SK-N-SH treated with all-trans-retinoic acid at 6 μM for 48 hours (cell line): ENCODE measurements at regions not wholly inside any gene's neighbourhood (a gene's known extent, or its start where the extent isn't known, plus 50 kb on each side); places are given as distances from the start of the nearest gene placed in this dataset.

Source experiments
- ARNTL ChIP-seq: fragments of 450-650 bp; formaldehyde crosslinking; IDR thresholded peaks from 2 replicates; pipeline ENCODE4 v1.5.0; 2020; ENCODE audit warnings: low read depth, mild to moderate bottlenecking, moderate library complexity, borderline replicate concordance
- ESRRG ChIP-seq: fragments of 250-450 bp; sonication (Bioruptor Pico); IDR thresholded peaks from 2 replicates; pipeline ENCODE4 v1.6.1; 2021; ENCODE audit warnings: mild to moderate bottlenecking
- ISL1 ChIP-seq: fragments of 250-450 bp; sonication (Bioruptor Pico); IDR thresholded peaks from 2 replicates; pipeline ENCODE4 v2.1.2; 2022; ENCODE audit warnings: mild to moderate bottlenecking, moderate library complexity
- OSR1 ChIP-seq: fragments of 250-450 bp; sonication (Bioruptor Pico); IDR thresholded peaks from 2 replicates; pipeline ENCODE4 v1.8.0; 2022; ENCODE audit warnings: moderate library complexity, mild to moderate bottlenecking, inconsistent platforms
- TCF4 ChIP-seq: fragments of 250-450 bp; sonication (Bioruptor Pico); IDR thresholded peaks from 2 replicates; pipeline ENCODE4 v1.8.0; 2021; ENCODE audit warnings: mild to moderate bottlenecking, moderate library complexity, borderline replicate concordance
- ZFP30 ChIP-seq: fragments of 450-650 bp; formaldehyde crosslinking; IDR thresholded peaks from 2 replicates; pipeline ENCODE4 v1.5.0; 2022; ENCODE audit warnings: mild to moderate bottlenecking, moderate library complexity
- ZNF70 ChIP-seq: fragments of 450-650 bp; formaldehyde crosslinking; IDR thresholded peaks from 2 replicates; pipeline ENCODE4 v1.5.0; 2020; ENCODE audit warnings: mild to moderate bottlenecking, moderate library complexity
- TF ChIP-seq, protein P1 (sequence below): fragments of 250-450 bp; sonication (Bioruptor Pico); IDR thresholded peaks from 2 replicates; pipeline ENCODE4 v1.5.1; 2020; ENCODE audit warnings: low read depth, mild to moderate bottlenecking, moderate library complexity
- TF ChIP-seq, protein P2 (sequence below): fragments of 250-450 bp; sonication (Bioruptor Pico); IDR thresholded peaks from 2 replicates; pipeline ENCODE4 v1.8.0; 2020; ENCODE audit warnings: mild to moderate bottlenecking, moderate library complexity, borderline replicate concordance
- TF ChIP-seq, protein P3 (sequence below): fragments of 250-450 bp; sonication (Bioruptor Pico); IDR thresholded peaks from 2 replicates; pipeline ENCODE4 v1.5.0; 2020; ENCODE audit warnings: mild to moderate bottlenecking, moderate library complexity

DNA sequence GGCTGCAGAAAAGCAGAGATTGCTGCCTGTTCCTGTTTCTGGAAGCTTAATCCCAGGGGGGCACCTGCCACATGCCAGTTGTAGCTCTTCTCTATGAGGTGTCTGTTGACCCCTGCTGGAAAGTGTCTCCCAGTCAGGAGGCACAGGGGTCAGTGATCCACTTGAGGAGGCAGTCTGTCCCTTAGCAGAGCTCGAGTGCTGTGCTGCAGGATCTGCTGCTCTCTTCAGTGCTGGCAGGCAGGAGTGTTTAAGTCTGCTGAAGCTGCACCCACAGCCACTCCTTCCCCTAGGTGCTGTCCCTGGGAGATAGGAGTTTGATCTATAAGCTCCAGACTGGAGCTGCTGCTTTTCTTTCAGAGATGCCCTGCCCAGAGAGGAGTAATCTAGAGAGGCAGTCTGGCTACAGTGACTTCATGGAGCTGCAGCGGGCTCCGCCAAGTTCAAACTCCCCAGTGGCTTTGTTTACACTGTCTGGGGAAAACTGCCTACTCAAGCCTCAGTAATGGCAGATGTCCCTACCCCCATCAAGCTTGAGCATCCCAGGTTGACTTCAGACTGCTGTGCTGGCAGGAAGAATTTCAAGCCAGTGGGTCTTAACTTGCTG is 57.6 kb upstream of the CROT start:
- TF ChIP-seq OSR1 (no peak), ZNF70 (no peak), TCF4 (CRISPR knock-in tag) (no peak), ARNTL (CRISPR knock-in tag) (no peak), ESRRG (no peak), ISL1 (CRISPR knock-in tag) (no peak), ZFP30 (CRISPR knock-in tag) (no peak)
- TF ChIP-seq, protein P1, sequence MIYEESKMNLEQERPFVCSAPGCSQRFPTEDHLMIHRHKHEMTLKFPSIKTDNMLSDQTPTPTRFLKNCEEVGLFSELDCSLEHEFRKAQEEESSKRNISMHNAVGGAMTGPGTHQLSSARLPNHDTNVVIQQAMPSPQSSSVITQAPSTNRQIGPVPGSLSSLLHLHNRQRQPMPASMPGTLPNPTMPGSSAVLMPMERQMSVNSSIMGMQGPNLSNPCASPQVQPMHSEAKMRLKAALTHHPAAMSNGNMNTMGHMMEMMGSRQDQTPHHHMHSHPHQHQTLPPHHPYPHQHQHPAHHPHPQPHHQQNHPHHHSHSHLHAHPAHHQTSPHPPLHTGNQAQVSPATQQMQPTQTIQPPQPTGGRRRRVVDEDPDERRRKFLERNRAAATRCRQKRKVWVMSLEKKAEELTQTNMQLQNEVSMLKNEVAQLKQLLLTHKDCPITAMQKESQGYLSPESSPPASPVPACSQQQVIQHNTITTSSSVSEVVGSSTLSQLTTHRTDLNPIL, result no peak
- TF ChIP-seq, protein P2, sequence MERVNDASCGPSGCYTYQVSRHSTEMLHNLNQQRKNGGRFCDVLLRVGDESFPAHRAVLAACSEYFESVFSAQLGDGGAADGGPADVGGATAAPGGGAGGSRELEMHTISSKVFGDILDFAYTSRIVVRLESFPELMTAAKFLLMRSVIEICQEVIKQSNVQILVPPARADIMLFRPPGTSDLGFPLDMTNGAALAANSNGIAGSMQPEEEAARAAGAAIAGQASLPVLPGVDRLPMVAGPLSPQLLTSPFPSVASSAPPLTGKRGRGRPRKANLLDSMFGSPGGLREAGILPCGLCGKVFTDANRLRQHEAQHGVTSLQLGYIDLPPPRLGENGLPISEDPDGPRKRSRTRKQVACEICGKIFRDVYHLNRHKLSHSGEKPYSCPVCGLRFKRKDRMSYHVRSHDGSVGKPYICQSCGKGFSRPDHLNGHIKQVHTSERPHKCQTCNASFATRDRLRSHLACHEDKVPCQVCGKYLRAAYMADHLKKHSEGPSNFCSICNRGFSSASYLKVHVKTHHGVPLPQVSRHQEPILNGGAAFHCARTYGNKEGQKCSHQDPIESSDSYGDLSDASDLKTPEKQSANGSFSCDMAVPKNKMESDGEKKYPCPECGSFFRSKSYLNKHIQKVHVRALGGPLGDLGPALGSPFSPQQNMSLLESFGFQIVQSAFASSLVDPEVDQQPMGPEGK (CRISPR knock-in tag), result no peak
- TF ChIP-seq, protein P3, sequence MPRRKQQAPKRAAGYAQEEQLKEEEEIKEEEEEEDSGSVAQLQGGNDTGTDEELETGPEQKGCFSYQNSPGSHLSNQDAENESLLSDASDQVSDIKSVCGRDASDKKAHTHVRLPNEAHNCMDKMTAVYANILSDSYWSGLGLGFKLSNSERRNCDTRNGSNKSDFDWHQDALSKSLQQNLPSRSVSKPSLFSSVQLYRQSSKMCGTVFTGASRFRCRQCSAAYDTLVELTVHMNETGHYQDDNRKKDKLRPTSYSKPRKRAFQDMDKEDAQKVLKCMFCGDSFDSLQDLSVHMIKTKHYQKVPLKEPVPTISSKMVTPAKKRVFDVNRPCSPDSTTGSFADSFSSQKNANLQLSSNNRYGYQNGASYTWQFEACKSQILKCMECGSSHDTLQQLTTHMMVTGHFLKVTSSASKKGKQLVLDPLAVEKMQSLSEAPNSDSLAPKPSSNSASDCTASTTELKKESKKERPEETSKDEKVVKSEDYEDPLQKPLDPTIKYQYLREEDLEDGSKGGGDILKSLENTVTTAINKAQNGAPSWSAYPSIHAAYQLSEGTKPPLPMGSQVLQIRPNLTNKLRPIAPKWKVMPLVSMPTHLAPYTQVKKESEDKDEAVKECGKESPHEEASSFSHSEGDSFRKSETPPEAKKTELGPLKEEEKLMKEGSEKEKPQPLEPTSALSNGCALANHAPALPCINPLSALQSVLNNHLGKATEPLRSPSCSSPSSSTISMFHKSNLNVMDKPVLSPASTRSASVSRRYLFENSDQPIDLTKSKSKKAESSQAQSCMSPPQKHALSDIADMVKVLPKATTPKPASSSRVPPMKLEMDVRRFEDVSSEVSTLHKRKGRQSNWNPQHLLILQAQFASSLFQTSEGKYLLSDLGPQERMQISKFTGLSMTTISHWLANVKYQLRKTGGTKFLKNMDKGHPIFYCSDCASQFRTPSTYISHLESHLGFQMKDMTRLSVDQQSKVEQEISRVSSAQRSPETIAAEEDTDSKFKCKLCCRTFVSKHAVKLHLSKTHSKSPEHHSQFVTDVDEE (CRISPR knock-in tag), result no peak
